Hepatocyte (in vitro differentiated cells): ENCODE measurements at regions not wholly inside any gene's neighbourhood (a gene's known extent, or its start where the extent isn't known, plus 50 kb on each side); places are given as distances from the start of the nearest gene placed in this dataset.

Experiments
- DNase-seq: peaks from one replicate; pipeline ENCODE4 v3.0.0-alpha.2; 2016; ENCODE audit warnings: low spot score
- H2AFZ ChIP-seq: fragments of 200-600 bp; sonication (generic); 2 replicates; pipeline ENCODE4 v1.6.0; 2016; ENCODE audit warnings: antibody characterized with exemption, mild to moderate bottlenecking
- H3K27ac ChIP-seq: fragments of 200-600 bp; sonication (generic); 2 replicates; pipeline ENCODE4 v1.5.1; 2016; ENCODE audit warnings: mild to moderate bottlenecking
- H3K27me3 ChIP-seq: fragments of 200-600 bp; sonication (generic); 2 replicates; pipeline ENCODE4 v1.6.1; 2016
- H3K36me3 ChIP-seq: fragments of 200-600 bp; sonication (generic); replicated peaks from 2 replicates; pipeline ENCODE4 v1.5.1; 2016; ENCODE audit warnings: low read depth; ENCODE audit not compliant: insufficient read depth
- H3K4me1 ChIP-seq: fragments of 200-600 bp; sonication (generic); 2 replicates; pipeline ENCODE4 v1.5.1; 2016; ENCODE audit warnings: mild to moderate bottlenecking, moderate library complexity; ENCODE audit not compliant: insufficient read depth
- H3K4me2 ChIP-seq: fragments of 200-600 bp; sonication (generic); 2 replicates; pipeline ENCODE4 v1.6.0; 2016
- H3K4me3 ChIP-seq: fragments of 200-600 bp; sonication (generic); 2 replicates; pipeline ENCODE4 v1.5.1; 2016; ENCODE audit warnings: mild to moderate bottlenecking
- H3K79me2 ChIP-seq: fragments of 200-600 bp; sonication (generic); 2 replicates; pipeline ENCODE4 v1.6.0; 2017; ENCODE audit warnings: mild to moderate bottlenecking
- H3K9me2 ChIP-seq: fragments of 200-600 bp; sonication (generic); replicated peaks from 2 replicates; pipeline ENCODE4 v1.6.0; 2017; ENCODE audit warnings: mild to moderate bottlenecking; ENCODE audit not compliant: insufficient read depth
- H3K9me3 ChIP-seq: fragments of 200-600 bp; sonication (generic); 2 replicates; pipeline ENCODE4 v1.5.1; 2016; ENCODE audit warnings: low read depth, mild to moderate bottlenecking
- H4K20me1 ChIP-seq: fragments of 200-600 bp; sonication (generic); 2 replicates; pipeline ENCODE4 v1.6.0; 2016; ENCODE audit warnings: mild to moderate bottlenecking; ENCODE audit not compliant: insufficient read depth, poor library complexity, severe bottlenecking
- EZH2 ChIP-seq: fragments of 200-600 bp; sonication (generic); IDR thresholded peaks from 2 replicates; pipeline ENCODE4 v1.6.1; 2016; ENCODE audit warnings: antibody characterized with exemption, mild to moderate bottlenecking, borderline replicate concordance
- EZH2phosphoT487 ChIP-seq: fragments of 200-600 bp; sonication (generic); IDR thresholded peaks from one replicate; pipeline ENCODE4 v1.6.1; 2018; ENCODE audit warnings: antibody characterized with exemption, mild to moderate bottlenecking, low read depth, moderate library complexity; ENCODE audit not compliant: unreplicated experiment, severe bottlenecking
- WGBS: methylation state at CpG from one replicate; pipeline ENCODE4 v1.1.6; 2016; ENCODE audit warnings: low lambda C conversion rate; ENCODE audit errors: missing lambda C conversion rate; 5-methylcytosine and 5-hydroxymethylcytosine counted together
- TF ChIP-seq, protein P1 (sequence below): fragments of 200-600 bp; sonication (generic); IDR thresholded peaks from 2 replicates; pipeline ENCODE4 v1.5.1; 2016; ENCODE audit warnings: antibody characterized with exemption, mild to moderate bottlenecking; ENCODE audit not compliant: poor library complexity

DNA sequence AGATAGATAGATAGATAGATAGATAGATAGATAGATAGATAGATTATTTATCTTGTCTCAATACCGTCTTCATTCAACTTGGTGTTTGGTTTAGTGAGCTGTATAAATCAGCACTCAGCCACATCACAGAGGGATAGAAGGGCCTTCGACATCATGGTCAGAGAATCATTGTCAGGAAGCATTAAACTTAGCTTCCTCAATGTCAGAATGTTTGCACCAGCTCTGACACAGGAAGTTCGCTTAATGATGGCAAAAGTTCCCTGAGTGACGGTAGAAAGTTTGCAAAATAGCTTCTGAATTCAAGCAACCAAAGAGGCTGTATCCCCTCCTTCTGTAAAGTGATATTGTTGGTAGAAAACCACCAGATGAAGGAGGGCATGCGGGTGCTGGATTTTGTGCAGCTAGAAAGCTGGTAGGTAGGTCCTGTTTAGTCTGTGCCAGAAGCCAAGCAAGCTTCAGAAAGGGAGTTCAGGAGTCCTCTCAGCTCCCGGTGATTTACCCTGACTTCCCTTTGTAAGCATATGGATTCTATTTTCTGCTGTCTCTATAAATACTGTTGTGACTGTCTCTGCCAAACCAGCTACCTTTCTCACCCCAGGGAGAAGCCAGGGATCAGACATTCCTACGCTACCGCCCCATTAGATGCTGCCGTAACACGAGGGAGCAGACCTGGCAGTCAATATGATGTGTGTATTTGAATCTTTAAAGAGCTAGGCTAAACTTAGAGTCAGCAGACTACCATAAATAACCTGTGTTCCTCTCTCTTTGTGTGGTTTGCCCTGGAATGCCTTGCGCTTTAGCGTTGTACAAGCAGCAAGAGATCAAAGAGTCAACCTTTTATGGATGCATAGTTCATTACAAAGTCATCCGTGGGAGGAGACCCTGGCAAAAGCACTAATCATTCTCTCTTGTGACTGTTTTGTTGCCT lies 200.5 kb upstream of the KIAA1217 start:
- 25% methylated on average over 13 of the region's 13 CpGs for WGBS
- no peak for TF ChIP-seq EZH2phosphoT487
- no peak for TF ChIP-seq EZH2
- TF ChIP-seq, protein P1, sequence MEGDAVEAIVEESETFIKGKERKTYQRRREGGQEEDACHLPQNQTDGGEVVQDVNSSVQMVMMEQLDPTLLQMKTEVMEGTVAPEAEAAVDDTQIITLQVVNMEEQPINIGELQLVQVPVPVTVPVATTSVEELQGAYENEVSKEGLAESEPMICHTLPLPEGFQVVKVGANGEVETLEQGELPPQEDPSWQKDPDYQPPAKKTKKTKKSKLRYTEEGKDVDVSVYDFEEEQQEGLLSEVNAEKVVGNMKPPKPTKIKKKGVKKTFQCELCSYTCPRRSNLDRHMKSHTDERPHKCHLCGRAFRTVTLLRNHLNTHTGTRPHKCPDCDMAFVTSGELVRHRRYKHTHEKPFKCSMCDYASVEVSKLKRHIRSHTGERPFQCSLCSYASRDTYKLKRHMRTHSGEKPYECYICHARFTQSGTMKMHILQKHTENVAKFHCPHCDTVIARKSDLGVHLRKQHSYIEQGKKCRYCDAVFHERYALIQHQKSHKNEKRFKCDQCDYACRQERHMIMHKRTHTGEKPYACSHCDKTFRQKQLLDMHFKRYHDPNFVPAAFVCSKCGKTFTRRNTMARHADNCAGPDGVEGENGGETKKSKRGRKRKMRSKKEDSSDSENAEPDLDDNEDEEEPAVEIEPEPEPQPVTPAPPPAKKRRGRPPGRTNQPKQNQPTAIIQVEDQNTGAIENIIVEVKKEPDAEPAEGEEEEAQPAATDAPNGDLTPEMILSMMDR, result no peak
- Histone ChIP-seq H3K4me2 (peak overlapping the region; percentile 57), H3K36me3 (no peaks in the 10 kb centered on the region), H3K4me3 (no peak overlapping the region), H3K27me3 (no peaks in the 10 kb centered on the region), H2AFZ (peak overlapping the region; percentile 3), H3K4me1 (peaks cover 19% of the 10 kb centered on the region), H3K9me2 (no peaks in the 10 kb centered on the region), H3K9me3 (no peaks in the 10 kb centered on the region), H3K79me2 (no peaks in the 10 kb centered on the region), H4K20me1 (no peaks in the 10 kb centered on the region), H3K27ac (peak overlapping the region; percentile 77)
- peak; percentile 67 for DNase-seq

DNA sequence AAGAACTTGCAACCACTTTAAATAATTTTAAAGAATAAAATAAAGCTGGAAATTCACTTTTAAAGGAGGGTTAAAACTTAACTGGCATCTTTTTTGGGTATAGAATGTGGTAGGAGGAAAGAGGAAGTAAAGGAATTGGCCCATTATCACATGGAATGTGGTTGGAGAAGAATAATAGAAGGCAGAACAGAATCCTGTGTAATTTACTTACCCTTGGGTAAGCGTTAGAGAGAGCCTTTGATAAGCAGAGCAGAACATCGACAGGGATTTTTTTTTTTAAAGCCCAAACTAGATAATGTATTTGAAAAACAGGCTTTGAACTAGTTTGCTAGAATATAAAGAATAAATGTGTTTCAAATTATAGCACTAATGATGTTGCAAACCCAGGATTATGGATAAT lies 199.8 kb upstream of the KIAA1217 start:
- WGBS, result 14% methylated on average over 2 of the region's 2 CpGs
- no peaks in the 10 kb centered on the region for H3K9me2 ChIP-seq
- H3K4me1 ChIP-seq, result peaks cover 19% of the 10 kb centered on the region
- H2AFZ ChIP-seq, result peak overlapping the region; percentile 3
- H3K4me3 ChIP-seq, result no peak overlapping the region
- peak overlapping the region; percentile 57 for H3K4me2 ChIP-seq
- H3K27ac ChIP-seq, result peak overlapping the region; percentile 67
- no peaks in the 10 kb centered on the region for H3K9me3 ChIP-seq
- no peaks in the 10 kb centered on the region for H4K20me1 ChIP-seq
- no peaks in the 10 kb centered on the region for H3K36me3 ChIP-seq
- DNase-seq, result no peak
- no peaks in the 10 kb centered on the region for H3K79me2 ChIP-seq
- no peak for TF ChIP-seq EZH2
- TF ChIP-seq, protein P1, result no peak
- no peak for TF ChIP-seq EZH2phosphoT487
- no peaks in the 10 kb centered on the region for H3K27me3 ChIP-seq

DNA sequence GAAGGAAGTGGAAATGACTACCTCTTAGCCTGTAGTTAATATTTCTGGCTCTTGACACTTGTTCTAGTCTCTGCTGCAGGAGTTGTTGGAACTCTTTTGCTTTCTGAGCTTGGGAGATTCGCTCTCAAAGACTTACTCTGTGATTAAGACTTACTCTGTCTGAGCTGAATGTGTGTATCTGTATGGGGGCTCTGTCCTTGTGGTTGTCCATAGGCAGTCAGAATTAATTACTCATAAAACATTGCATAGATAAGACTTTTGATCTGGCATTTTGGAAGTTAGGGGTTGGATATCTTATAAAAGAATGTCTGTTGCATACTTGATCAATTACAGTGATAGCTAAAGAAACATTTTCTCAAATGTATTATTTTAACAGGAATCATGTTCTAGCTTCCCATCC lies 199.2 kb upstream of the KIAA1217 start:
- H3K4me2 ChIP-seq, result peak overlapping the region; percentile 57

More for the DNA sequence above, 199.2 kb upstream of the KIAA1217 start:
- H3K79me2 ChIP-seq, result no peaks in the 10 kb centered on the region
- no peak overlapping the region for H3K4me3 ChIP-seq
- peaks cover 19% of the 10 kb centered on the region for H3K4me1 ChIP-seq
- H2AFZ ChIP-seq, result no peak overlapping the region
- H3K27ac ChIP-seq, result peak overlapping the region; percentile 67
- 91% methylated on average over 1 of the region's 1 CpG for WGBS
- H3K9me2 ChIP-seq, result no peaks in the 10 kb centered on the region
- DNase-seq, result no peak
- H3K9me3 ChIP-seq, result no peaks in the 10 kb centered on the region
- TF ChIP-seq EZH2, result no peak
- TF ChIP-seq, protein P1, result no peak
- no peak for TF ChIP-seq EZH2phosphoT487
- no peaks in the 10 kb centered on the region for H3K27me3 ChIP-seq
- H3K36me3 ChIP-seq, result no peaks in the 10 kb centered on the region
- no peaks in the 10 kb centered on the region for H4K20me1 ChIP-seq
